NCI-H2081 treated with DMSO at 0.1 percent for 48 hours (cell line): ENCODE measurements at regions not wholly inside any gene's neighbourhood (a gene's known extent, or its start where the extent isn't known, plus 50 kb on each side); places are given as distances from the start of the nearest gene placed in this dataset.

Source experiments
- DNase-seq: peaks from one replicate; lab custom pipeline; 2025; lab: John Stamatoyannopoulos, UW

- no peak for DNase-seq
Measured at GRCh38 chr5:164351245-164351834, 845.9 kb downstream of the MAT2B start.

- no peak for DNase-seq
Measured at GRCh38 chr5:164352695-164353094, 847.3 kb downstream of the MAT2B start.

- no peak for DNase-seq
Measured at GRCh38 chr5:164353155-164353554, 847.7 kb downstream of the MAT2B start.

GRCh38 chr5:164354139-164354751 lies 848.8 kb downstream of the MAT2B start:
- DNase-seq: no peak

- DNase-seq: peak; percentile 18
Measured at GRCh38 chr5:164355267-164355830, 849.9 kb downstream of the MAT2B start.

GRCh38 chr5:164356790-164357189 lies 851.4 kb downstream of the MAT2B start:
- no peak for DNase-seq

GRCh38 chr5:164357395-164358033 lies 852.1 kb downstream of the MAT2B start:
- DNase-seq: no peak

- DNase-seq: no peak
Measured at GRCh38 chr5:164358531-164359259, 853.3 kb downstream of the MAT2B start.

- no peak for DNase-seq
Measured at GRCh38 chr5:164359260-164360255, 854.1 kb downstream of the MAT2B start.

GRCh38 chr5:164360589-164360988 lies 855.2 kb downstream of the MAT2B start:
- no peak for DNase-seq

- DNase-seq: no peak
Measured at GRCh38 chr5:164361986-164362385, 856.6 kb downstream of the MAT2B start.

- no peak for DNase-seq
Measured at GRCh38 chr5:164362835-164363234, 857.4 kb downstream of the MAT2B start.

- no peak for DNase-seq
Measured at GRCh38 chr5:164364237-164365208, 859.1 kb downstream of the MAT2B start.

- no peak for DNase-seq
Measured at GRCh38 chr5:164370841-164371240, 865.4 kb downstream of the MAT2B start.

GRCh38 chr5:164372892-164373291 lies 867.5 kb downstream of the MAT2B start:
- no peak for DNase-seq

- no peak for DNase-seq
Measured at GRCh38 chr5:164373876-164374275, 868.5 kb downstream of the MAT2B start.

- no peak for DNase-seq
Measured at GRCh38 chr5:164375051-164375450, 869.6 kb downstream of the MAT2B start.

GRCh38 chr5:164376843-164377242 lies 871.4 kb downstream of the MAT2B start:
- DNase-seq: no peak

- no peak for DNase-seq
Measured at GRCh38 chr5:164377746-164378145, 872.3 kb downstream of the MAT2B start.

GRCh38 chr5:164383662-164384061 lies 878.2 kb downstream of the MAT2B start:
- DNase-seq: no peak
